Erythroblast (primary cell): ENCODE measurements at regions not wholly inside any gene's neighbourhood (a gene's known extent, or its start where the extent isn't known, plus 50 kb on each side); places are given as distances from the start of the nearest gene placed in this dataset.
"Not testable (repeated sequence)": the region's sequence is repeated elsewhere in the genome, so short reads cannot be mapped to it uniquely, and the experiment has no call there.

ENCODE experiments used
- DNase-seq, 2 experiments: peaks; one replicate each; lab custom pipeline; 2025; lab: John Stamatoyannopoulos, UW
- GATA1 ChIP-seq: IDR thresholded peaks from 2 replicates; pipeline ENCODE4 v1.6.1; 2011; ENCODE audit warnings: low read depth, mild to moderate bottlenecking, control low read depth, low read length, moderate library complexity
- POLR2A ChIP-seq: IDR thresholded peaks from 2 replicates; pipeline ENCODE4 v1.6.1; 2011; ENCODE audit warnings: mild to moderate bottlenecking, low read length

DNA sequence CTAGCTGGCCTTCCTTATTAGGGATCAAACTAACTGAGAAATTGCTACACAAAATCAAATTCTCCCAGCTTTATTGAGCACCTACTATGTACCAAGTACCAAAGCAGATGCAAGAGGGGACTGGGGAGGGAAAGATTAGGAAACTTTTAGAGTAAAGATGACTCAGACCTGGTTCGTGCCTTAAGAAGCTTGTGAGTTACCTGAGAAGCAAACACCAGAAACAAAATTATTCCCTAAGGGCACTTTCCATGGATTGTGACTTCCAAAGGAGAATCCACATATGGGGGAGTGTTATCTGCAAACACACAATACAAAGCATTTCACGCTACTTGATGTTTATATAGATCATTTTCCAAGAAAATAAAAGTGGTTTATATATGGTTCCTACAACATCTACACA, 326.9 kb upstream of the HNRNPA3 start:
- TF ChIP-seq GATA1 (no peak), POLR2A (no peak)
- no peak for DNase-seq

DNA sequence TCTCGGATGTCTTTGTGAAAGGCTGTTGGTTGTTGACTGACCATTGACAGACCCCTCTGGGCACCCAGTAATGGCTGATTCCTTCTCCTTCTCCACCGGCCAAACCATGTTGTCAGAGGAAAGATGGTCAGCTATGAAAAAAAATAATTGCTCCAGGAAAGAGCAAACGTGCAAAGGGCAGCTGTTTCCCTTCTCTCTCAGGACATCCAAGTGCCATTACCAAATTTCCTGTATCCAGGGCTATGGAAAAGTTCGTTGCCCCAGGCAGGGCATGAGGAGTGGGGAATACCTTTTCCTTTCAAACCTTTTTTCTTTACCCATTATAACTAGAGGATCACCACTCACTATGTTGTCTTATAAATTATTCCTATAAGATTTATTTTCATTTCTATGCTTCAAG, 321.5 kb upstream of the HNRNPA3 start:
- DNase-seq = no peak
- TF ChIP-seq POLR2A = no peak

DNA sequence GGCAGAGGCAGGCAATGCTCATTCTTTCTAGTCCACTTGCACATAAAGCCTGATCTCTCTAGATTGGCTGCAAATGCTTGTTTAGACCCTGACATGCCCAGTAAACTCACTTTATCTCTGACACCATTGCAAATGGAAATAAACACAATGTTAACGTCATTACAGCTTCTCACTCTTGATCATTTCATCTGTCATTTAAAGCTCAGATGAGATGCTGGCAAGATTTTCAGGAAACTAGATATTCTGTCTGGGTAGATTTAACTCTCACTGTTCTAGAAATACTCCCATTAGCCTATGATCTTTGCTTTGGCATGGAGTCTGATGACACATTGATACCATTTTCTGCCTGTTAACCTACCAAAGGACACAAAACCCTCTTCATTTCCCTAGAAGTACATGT, 320.7 kb upstream of the HNRNPA3 start:
- no peak for DNase-seq
- TF ChIP-seq POLR2A (no peak), GATA1 (no peak)

GRCh38 chr2:176892676-176893226, 319.8 kb upstream of the HNRNPA3 start:
- no peak for DNase-seq
- TF ChIP-seq GATA1 (no peak), POLR2A (no peak)

DNA sequence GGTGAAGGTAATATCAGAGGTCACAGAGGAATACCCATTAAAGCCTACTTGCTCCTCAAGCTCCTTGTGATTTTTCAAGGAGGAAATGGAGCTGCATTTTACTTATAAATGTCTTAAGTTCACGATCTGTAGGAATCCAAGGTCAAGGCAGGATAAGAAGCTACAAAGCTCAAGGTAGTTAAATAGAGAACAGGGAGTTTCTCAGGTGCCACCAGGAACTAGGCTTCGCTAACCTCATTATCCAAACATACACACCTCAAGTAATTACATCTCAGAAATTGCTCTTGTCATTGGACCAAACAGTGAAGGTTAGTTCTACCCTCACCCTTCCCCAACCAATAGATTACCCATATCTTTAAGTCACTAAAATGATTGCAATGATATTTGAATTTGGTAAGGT, 317.4 kb upstream of the HNRNPA3 start:
- no peak for TF ChIP-seq POLR2A
- no peak for TF ChIP-seq GATA1
- no peak for DNase-seq

GRCh38 chr2:176902454-176902853, 310.1 kb upstream of the HNRNPA3 start:
- TF ChIP-seq GATA1 = no peak
- TF ChIP-seq POLR2A = no peak
- no peak for DNase-seq

DNA sequence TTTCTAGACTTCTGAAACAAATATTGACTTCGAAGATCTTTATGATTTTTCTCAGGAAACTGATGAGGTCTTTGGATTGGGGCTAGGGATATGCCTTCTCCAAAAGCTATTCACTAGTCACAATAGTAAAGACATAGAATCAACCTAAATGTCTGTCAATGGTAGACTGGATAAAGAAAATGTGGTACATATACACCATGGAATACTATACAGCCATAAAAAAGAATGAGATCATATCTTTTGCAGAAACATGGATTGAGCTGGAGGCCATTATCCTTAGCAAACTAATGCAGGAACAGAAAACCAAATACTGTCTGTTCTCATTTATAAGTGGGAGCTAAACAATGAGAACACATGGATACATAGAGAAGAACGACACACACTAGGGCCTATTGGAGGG, 308.5 kb upstream of the HNRNPA3 start:
- not testable (repeated sequence) for DNase-seq

DNA sequence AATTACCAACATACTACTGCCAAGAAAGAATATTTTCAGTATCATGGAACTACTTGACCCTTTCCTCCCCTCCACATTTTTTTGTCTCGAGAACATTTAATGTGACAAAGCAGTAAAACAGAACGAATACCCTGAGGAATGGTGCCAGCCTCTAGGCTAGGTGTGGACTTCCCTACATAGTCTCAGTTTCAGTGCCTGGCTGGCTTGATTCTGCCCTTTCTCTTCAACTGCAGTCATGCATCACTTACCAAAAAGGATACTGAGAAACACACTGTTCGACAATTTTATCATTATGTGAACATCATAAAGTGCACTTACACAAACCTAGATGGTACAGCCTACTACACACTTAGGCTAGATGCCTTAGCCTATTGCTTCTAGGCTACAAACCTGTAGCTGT, 305.3 kb upstream of the HNRNPA3 start:
- no peak for DNase-seq
- no peak for TF ChIP-seq POLR2A
- no peak for TF ChIP-seq GATA1

DNA sequence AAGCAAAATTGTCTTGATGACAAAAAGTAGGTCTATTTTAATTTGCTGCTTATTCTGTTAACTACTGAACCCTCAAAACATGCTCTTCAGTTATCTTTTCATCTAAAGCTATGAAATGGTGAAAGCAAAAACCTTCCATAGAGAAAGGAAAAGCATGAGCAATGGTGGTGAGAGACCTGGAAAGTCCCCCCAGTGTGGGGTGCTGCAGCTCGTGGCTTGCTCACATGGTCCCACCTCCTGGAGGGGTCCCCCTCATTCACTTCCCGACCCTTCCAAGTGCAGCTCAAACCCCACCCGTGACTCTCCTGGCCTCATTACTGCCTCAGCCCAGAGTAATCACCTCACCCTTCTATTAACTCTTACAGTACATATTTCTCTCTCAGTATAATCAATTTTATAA, 301.8 kb upstream of the HNRNPA3 start:
- no peak for DNase-seq
- no peak for TF ChIP-seq GATA1
- TF ChIP-seq POLR2A = no peak

GRCh38 chr2:176913955-176914354, 298.6 kb upstream of the HNRNPA3 start:
- no peak for DNase-seq
- TF ChIP-seq GATA1 (no peak), POLR2A (no peak)

- DNase-seq = no peak
These were observed 298.2 kb upstream of the HNRNPA3 start for GRCh38 chr2:176914371-176914770.

DNA sequence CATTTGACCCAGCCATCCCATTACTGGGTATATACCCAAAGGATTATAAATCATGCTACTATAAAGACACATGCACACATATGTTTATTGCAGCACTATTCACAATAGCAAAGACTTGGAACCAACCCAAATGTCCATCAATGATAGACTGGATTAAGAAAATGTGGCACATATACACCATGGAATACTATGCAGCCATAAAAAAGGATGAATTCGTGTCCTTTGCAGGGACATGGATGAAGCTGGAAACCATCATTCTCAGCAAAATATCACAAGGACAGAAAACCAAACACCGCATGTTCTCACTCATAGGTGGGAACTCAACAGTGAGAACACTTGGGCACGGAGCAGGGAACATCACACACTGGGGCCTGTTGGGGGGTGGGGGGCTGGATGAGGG, 290.0 kb upstream of the HNRNPA3 start:
- not testable (repeated sequence) for DNase-seq

More at GRCh38 chr2:176914371-176914770, 298.2 kb upstream of the HNRNPA3 start:
- TF ChIP-seq GATA1 = no peak
- TF ChIP-seq POLR2A = no peak

DNA sequence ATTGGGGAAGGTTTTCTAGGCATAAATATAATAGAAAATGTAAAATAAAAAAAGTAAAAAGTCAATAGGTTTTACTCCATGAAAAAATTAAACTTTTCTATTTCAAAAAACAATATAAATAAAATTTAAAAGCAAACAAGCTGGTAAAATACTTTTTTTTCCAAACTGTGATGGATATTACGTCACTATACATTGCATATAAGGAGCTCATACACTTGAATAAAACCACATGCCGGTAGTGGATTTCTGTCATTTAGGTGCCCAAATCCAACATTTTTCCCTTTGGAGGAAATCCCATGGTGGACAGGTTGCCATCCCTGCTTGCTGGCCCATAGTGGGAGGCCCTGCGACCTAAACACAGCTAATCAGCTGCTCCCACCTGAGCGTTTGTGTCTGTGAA, 289.4 kb upstream of the HNRNPA3 start:
- DNase-seq = no peak
- TF ChIP-seq GATA1 (no peak), POLR2A (no peak)

- DNase-seq = no peak
- TF ChIP-seq POLR2A = no peak
- no peak for TF ChIP-seq GATA1
These were observed 287.6 kb upstream of the HNRNPA3 start for GRCh38 chr2:176924909-176925534.

DNA sequence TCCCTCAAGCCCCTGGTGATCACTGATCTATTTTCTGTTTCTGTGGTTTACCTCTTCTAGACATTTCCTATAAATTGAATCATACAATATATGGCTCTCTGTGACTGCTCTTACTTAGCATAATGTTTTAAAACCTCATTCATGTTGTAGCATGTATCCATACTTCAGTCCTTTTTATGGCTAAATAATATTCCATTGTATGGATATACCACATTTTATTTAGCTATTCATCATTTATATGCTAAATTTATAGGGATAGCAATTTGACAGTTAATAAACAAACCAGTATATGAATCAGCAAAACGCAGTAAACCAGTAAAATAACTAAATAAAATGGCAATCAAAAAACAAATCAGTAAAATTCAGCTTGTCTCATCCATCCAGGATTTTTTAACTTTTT, 286.1 kb upstream of the HNRNPA3 start:
- TF ChIP-seq GATA1 (no peak), POLR2A (no peak)
- DNase-seq = no peak

DNA sequence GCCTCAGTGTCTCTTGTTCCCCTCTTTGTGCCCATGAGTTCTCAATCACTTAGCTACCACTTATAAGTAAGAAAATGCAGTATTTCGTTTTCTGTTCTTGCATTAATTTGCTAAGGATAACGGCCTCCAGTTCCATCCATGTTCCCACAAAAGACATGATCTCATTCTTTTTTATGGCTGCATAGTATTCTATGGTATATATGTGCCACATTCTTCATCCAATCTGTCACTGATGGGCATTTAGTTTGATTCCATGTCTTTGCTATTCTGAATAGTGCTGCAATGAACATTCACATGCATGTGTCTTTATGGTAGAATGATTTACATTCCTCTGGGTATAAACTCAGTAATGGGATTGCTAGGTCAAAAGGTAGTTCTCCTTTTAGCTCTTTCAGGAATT, 283.2 kb upstream of the HNRNPA3 start:
- DNase-seq = not testable (repeated sequence)
